Colonic mucosa (tissue), 4 donors: ENCODE measurements at regions not wholly inside any gene's neighbourhood (a gene's known extent, or its start where the extent isn't known, plus 50 kb on each side); places are given as distances from the start of the nearest gene placed in this dataset.

Experiments used
- DNase-seq: peaks from one replicate; pipeline ENCODE4 v3.0.0-alpha.2; 2020
- H3K27ac ChIP-seq: fragments of 200-600 bp; one replicate; pipeline ENCODE4 v1.8.0; 2021
- H3K27me3 ChIP-seq: fragments of 200-600 bp; one replicate; pipeline ENCODE4 v1.8.0; 2021
- H3K36me3 ChIP-seq: fragments of 200-600 bp; one replicate; pipeline ENCODE4 v1.8.0; 2021
- H3K4me1 ChIP-seq: fragments of 200-600 bp; one replicate; pipeline ENCODE4 v1.8.0; 2021; ENCODE audit warnings: mild to moderate bottlenecking
- H3K4me3 ChIP-seq: fragments of 200-600 bp; one replicate; pipeline ENCODE4 v1.8.0; 2021
- H3K9ac ChIP-seq, 2 donors: one replicate each; pipeline ENCODE4 v1.7.0; 2013; ENCODE audit warnings: control low read depth in 2 of 2, low read depth in 2 of 2, low read length in 2 of 2
- H3K9me3 ChIP-seq: fragments of 200-600 bp; one replicate; pipeline ENCODE4 v1.8.0; 2021
- intact Hi-C: fragments of 100-400 bp; cut with DNase I; formaldehyde crosslinking; loops from one replicate; pipeline ENCODE4 v1.14.1; 2022
- TF ChIP-seq, protein P1 (sequence below): fragments of 200-600 bp; IDR thresholded peaks from one replicate; pipeline ENCODE4 v1.8.0; 2022; ENCODE audit warnings: antibody characterized with exemption, mild to moderate bottlenecking
- donor health status: healthy.
- donor health status: DM: no; HTN: no; CAD: no.
- donor health status: DM: no; HTN: no; CAD: no.

DNA sequence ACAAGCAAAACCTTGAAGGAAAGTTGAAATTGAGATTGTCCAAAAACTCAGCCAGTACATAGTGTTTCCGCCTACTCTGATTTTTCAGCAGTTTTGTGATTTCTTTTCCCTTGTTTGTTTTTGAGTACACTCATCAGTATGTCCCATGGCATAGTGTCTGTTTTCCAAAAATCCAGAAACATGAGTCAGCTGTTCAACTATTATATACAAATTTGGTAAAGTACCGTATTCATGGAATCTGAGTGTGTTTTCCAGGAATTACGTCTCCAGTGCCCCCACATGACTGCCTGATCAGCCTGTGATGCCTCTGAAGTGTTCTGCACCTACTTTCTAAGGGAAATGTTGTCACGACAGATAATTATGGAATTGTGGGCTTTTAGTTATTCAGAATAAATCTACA, 186.8 kb downstream of the LTN1 start:
- DNase-seq: no peak

DNA sequence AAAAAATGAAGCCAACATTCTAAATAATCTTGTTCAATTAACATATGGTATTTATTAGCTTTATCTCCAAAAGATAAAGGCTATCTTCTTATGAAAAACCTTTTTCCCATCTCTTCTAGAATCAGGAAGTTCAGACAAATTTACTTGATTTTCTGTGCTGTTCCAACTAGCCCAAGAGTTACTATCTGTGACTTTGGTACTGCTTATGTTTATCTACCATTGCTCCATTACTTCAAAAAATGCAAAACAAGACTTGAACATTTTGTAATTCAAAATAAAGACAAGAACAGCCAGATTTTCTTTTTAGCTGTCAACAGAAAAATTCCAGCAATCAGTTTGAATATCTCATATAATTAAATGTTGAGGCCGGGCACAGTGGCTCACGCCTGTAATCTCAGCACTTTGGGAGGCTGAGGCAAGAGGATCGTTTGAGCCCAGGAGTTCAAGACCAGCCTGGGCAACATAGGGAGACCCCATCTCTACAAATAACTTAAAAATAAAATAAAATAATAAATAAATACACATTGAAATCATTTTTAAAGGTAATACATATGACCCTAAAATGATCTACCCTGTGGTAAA, 188.5 kb downstream of the LTN1 start:
- TF ChIP-seq, protein P1, sequence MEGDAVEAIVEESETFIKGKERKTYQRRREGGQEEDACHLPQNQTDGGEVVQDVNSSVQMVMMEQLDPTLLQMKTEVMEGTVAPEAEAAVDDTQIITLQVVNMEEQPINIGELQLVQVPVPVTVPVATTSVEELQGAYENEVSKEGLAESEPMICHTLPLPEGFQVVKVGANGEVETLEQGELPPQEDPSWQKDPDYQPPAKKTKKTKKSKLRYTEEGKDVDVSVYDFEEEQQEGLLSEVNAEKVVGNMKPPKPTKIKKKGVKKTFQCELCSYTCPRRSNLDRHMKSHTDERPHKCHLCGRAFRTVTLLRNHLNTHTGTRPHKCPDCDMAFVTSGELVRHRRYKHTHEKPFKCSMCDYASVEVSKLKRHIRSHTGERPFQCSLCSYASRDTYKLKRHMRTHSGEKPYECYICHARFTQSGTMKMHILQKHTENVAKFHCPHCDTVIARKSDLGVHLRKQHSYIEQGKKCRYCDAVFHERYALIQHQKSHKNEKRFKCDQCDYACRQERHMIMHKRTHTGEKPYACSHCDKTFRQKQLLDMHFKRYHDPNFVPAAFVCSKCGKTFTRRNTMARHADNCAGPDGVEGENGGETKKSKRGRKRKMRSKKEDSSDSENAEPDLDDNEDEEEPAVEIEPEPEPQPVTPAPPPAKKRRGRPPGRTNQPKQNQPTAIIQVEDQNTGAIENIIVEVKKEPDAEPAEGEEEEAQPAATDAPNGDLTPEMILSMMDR: no peak
- DNase-seq: no peak
- Histone ChIP-seq H3K27ac (no peak overlapping the region), H3K9ac (no peak overlapping the region), H3K27me3 (no peaks in the 10 kb centered on the region), H3K4me1 (no peaks in the 10 kb centered on the region), H3K36me3 (no peaks in the 10 kb centered on the region), H3K9me3 (no peaks in the 10 kb centered on the region), H3K4me3 (no peak overlapping the region)
- intact Hi-C loops: no loop called here

More for the DNA sequence above, 186.8 kb downstream of the LTN1 start:
- Histone ChIP-seq H3K27ac (no peak overlapping the region), H3K4me3 (no peak overlapping the region), H3K4me1 (no peaks in the 10 kb centered on the region), H3K27me3 (no peaks in the 10 kb centered on the region), H3K9ac (no peak overlapping the region), H3K36me3 (no peaks in the 10 kb centered on the region), H3K9me3 (no peaks in the 10 kb centered on the region)
- TF ChIP-seq, protein P1: no peak
- intact Hi-C loops: no loop called here

DNA sequence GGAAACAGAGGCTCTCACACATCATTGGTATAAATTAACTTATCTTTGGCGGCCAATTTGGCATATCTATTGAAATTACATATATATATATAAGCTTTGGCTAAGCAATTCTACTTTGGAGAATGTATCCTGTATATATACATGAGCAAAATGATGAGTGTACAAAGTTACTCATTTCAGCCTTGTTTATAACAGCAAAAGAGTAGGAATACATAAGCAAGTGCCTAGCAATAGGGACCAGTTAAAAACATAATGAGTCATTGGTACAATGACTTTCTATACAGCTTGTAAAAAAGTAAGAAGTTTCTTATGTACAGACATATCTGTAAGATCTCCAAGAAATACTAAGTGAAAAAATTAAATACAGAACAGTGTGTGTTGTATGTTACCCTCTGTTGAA, 190.8 kb downstream of the LTN1 start:
- no peak overlapping the region for H3K4me3 ChIP-seq
- no peaks in the 10 kb centered on the region for H3K9me3 ChIP-seq
- intact Hi-C loops: no loop called here
- DNase-seq: no peak
- no peaks in the 10 kb centered on the region for H3K36me3 ChIP-seq
- H3K4me1 ChIP-seq: no peaks in the 10 kb centered on the region
- TF ChIP-seq, protein P1: no peak
- no peaks in the 10 kb centered on the region for H3K27me3 ChIP-seq
- H3K27ac ChIP-seq: no peak overlapping the region
- no peak overlapping the region for H3K9ac ChIP-seq

DNA sequence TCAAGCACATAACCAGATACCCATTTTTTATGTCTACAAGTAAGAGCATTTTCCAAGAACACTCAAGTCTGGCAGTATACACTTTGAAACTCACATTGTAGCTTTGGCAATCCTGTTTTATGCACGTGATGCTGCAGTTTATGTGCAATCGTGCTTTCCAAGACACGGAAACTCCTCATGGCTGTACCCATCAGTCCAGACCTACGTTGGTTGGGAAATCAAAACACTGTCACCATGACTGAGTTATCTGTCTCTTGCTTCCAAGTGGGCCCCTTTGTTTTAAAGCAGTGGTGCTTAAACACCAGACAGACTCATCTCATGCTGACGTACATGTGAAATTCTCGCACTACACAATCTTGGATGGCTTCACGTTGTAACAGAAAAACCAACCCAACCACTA, 192.8 kb downstream of the LTN1 start:
- H3K9me3 ChIP-seq: no peaks in the 10 kb centered on the region
- no peak for DNase-seq
- H3K9ac ChIP-seq: no peak overlapping the region
- H3K36me3 ChIP-seq: no peaks in the 10 kb centered on the region
- no peaks in the 10 kb centered on the region for H3K27me3 ChIP-seq
- H3K4me1 ChIP-seq: no peaks in the 10 kb centered on the region
- no peak overlapping the region for H3K4me3 ChIP-seq
- TF ChIP-seq, protein P1: no peak
- no peak overlapping the region for H3K27ac ChIP-seq
- intact Hi-C loops: no loop called here

DNA sequence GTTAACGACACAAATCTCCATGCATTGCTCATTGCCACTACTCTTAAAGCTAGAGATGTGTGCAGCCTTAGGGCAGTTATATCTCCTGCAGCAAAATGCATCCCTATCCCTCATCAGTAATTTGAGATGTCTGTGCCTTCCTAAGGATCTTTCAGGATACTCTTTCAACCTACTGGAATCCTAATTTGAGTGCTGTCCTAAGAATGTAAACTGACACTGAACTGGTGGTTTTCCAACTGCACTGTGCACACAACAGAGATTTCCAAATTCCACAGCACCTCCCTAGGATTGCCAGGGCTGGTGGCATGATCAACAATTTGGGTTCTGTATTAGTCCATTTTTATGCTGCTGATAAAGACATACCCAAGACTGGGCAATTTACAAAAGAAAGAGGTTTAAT, 193.9 kb downstream of the LTN1 start:
- Histone ChIP-seq H3K9ac (no peak overlapping the region), H3K27ac (no peak overlapping the region), H3K4me3 (no peak overlapping the region), H3K27me3 (no peaks in the 10 kb centered on the region), H3K9me3 (no peaks in the 10 kb centered on the region), H3K4me1 (no peaks in the 10 kb centered on the region), H3K36me3 (no peaks in the 10 kb centered on the region)
- intact Hi-C loops: no loop called here
- TF ChIP-seq, protein P1: no peak
- DNase-seq: no peak

DNA sequence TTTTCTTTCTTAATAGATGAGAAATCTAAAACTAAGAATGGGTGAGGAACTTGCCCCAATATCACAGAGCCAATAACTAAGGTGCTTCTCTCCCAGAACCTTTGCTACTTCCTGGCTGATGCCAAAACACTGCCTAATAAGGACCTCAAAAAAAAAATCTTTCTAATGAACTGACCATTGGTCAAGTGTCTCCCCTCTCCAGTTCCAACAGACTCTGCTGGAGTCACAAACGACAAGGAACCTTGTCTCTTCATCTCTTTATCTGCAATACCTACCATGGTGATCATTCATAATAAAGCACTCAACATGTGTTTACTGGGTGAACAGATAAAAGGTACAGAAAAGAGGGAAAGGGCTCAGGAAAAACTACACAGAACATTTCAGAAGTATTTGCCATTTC, 197.4 kb downstream of the LTN1 start:
- DNase-seq: no peak
- TF ChIP-seq, protein P1: no peak
- no peak overlapping the region for H3K4me3 ChIP-seq
- no peak overlapping the region for H3K27ac ChIP-seq
- intact Hi-C loops: no loop called here
- no peaks in the 10 kb centered on the region for H3K9me3 ChIP-seq
- H3K4me1 ChIP-seq: no peaks in the 10 kb centered on the region
- no peak overlapping the region for H3K9ac ChIP-seq
- H3K27me3 ChIP-seq: no peaks in the 10 kb centered on the region
- no peaks in the 10 kb centered on the region for H3K36me3 ChIP-seq
